ENCODE measurements at regions not wholly inside any gene's neighbourhood (a gene's known extent, or its start where the extent isn't known, plus 50 kb on each side); places are given as distances from the start of the nearest gene placed in this dataset.

DNA sequence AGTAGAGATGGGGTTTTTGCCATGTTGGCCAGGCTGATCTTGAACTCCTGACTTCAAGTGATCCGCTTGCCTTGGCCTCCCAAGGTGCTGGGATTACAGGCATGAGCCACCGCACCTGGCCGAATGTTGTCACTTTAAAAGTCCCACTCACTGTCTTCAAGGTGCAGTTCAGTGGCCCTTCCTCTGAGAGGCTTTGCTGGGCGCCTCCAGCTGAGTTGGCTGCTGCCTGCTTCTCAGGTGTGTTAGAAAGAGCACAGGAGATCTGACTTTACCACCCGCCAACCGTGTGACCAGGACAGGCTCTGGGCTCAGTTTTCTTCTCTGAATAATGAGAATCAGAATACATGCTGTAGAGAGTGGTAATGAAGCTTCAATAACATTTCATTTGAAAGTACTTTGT, 207.4 kb downstream of the CEP135 start:
- FAIRE-seq = no peak
- Histone ChIP-seq H3K79me1 (ENCODE audit: low read depth, low read length) (no peaks in the 10 kb centered on the region), H3K27me3 (replicated peaks in 1 of 4; ENCODE audit: control insufficient read depth in 3 of 4, extremely low read depth in 1 of 4, insufficient read depth in 3 of 4, low read length in 3 of 4) (no peaks in the 10 kb centered on the region), H3K36me3 (ENCODE audit: control insufficient read depth in 2 of 4, insufficient read depth in 4 of 4, low read length in 3 of 4) (no peaks in the 10 kb centered on the region), H4K8ac (ENCODE audit: extremely low read depth, insufficient read depth, low read length) (no peak overlapping the region), H2BK5ac (ENCODE audit: low read depth, low read length) (no peak overlapping the region), H4K91ac (replicated peaks; ENCODE audit: insufficient read length, low read length) (no peak overlapping the region), H2BK20ac (ENCODE audit: low read length) (no peak overlapping the region), H2BK120ac (replicated peaks; ENCODE audit: low read depth, low read length) (no peak overlapping the region), H2BK15ac (ENCODE audit: low read length) (no peak overlapping the region), H3K4me2 (ENCODE audit: insufficient read depth in 1 of 2, low read depth in 2 of 2, low read length in 2 of 2) (no peak overlapping the region), H2AFZ (ENCODE audit: low read length) (no peak overlapping the region), H3K4ac (replicated peaks; ENCODE audit: insufficient read length, low read depth, low read length) (no peak overlapping the region), H2AK5ac (ENCODE audit: low read depth, low read length) (no peak overlapping the region), H3K56ac (replicated peaks; ENCODE audit: insufficient read length, low read depth, low read length) (no peak overlapping the region), H3K4me1 (replicated peaks in 1 of 4; ENCODE audit: control insufficient read depth in 3 of 4, insufficient read depth in 4 of 4, low read length in 3 of 4) (no peaks in the 10 kb centered on the region), H4K20me1 (replicated peaks in 1 of 2; ENCODE audit: control insufficient read depth in 1 of 2, insufficient read depth in 2 of 2, low read length in 2 of 2) (no peaks in the 10 kb centered on the region), H3K9me3 (ENCODE audit: insufficient read depth in 2 of 2, low read depth in 1 of 2, low read length in 1 of 2) (no peaks in the 10 kb centered on the region), H3K4me3 (ENCODE audit: extremely low read depth in 1 of 4, insufficient read depth in 2 of 4, low read depth in 3 of 4, low read length in 4 of 4) (no peak overlapping the region), H3K23ac (ENCODE audit: insufficient read length) (no peak overlapping the region), H3K27ac (ENCODE audit: low read depth, low read length) (no peak overlapping the region), H3K23me2 (ENCODE audit: low read depth, low read length) (no peaks in the 10 kb centered on the region), H3K14ac (ENCODE audit: insufficient read length) (no peak overlapping the region), H3K18ac (ENCODE audit: extremely low read depth, low read length) (no peak overlapping the region), H2BK12ac (ENCODE audit: low read depth, low read length) (no peak overlapping the region), H3K79me2 (ENCODE audit: control insufficient read depth in 1 of 2, insufficient read depth in 2 of 2, low read length in 2 of 2) (peaks cover 0 to 6% of the 10 kb centered on the region in 2 experiments; a peak in 1 of 4 replicates), H4K5ac (ENCODE audit: insufficient read length, low read depth, low read length) (no peak overlapping the region), H3K9ac (replicated peaks in 1 of 4; ENCODE audit: extremely low read depth in 1 of 4, low read depth in 3 of 4, low read length in 3 of 4) (no peak overlapping the region)
- DNase-seq (ENCODE audit: low read depth in 1 of 2, low spot score in 2 of 2) = no peak
- 71% methylated on average over 6 of the region's 6 CpGs; no CpG with 5 or more reads in 1 of the 2 experiments for WGBS, 2 experiments (ENCODE audit: extremely low coverage in 1 of 2, insufficient coverage in 1 of 2, insufficient read length in 1 of 2, insufficient replicate concordance in 2 of 2, low coverage in 1 of 2, low lambda C conversion rate in 2 of 2, missing lambda C conversion rate in 1 of 2)
- TF ChIP-seq MAFK (IDR thresholded peaks at IDR 0.05; ENCODE audit: low read depth, low read length) (no peak), SIRT6 (IDR thresholded peaks at IDR 0.05; ENCODE audit: low read length) (no peak)
- POLR2A ChIA-PET (ENCODE audit: partially characterized antibody) = no interaction called here
- CTCF ChIA-PET (ENCODE audit: partially characterized antibody) = interaction anchor here (0.8 to 1.3 kb wide), 3 partner anchors 10 to 116 kb away, joined by 3 read pairs; no protein-coding TSS in a partner anchor
